K562 (cell line): ENCODE measurements at regions not wholly inside any gene's neighbourhood (a gene's known extent, or its start where the extent isn't known, plus 50 kb on each side); places are given as distances from the start of the nearest gene placed in this dataset.

Source experiments
- ATAC-seq: fragments of 200-7000 bp; cut with Tn5 transposase; 3 replicates; pipeline ENCODE4 v1.9.1; 2020; ENCODE audit warnings: moderate library complexity
- BruUV-seq: library from RNA; stranded (reverse); fragments of 400-500 nt; replicated peaks from 2 replicates; lab custom pipeline; 2021; lab: Mats Ljungman, UMichigan
- CTCF ChIA-PET: fragments of 300-600 bp; formaldehyde crosslinking; extraction: SDS; loops from one replicate; lab custom pipeline; 2021; ENCODE audit warnings: low intra/inter-chr PET ratio; lab: Yijun Ruan, JAX
- POLR2A ChIA-PET: fragments of 300-600, 350-650 bp; sonication (Branson Sonifier 250); formaldehyde crosslinking; extraction: SDS; loops from one replicate; lab custom pipeline; 2021; ENCODE audit warnings: antibody characterized with exemption, inconsistent platforms; lab: Yijun Ruan, JAX
- DNase-seq, 4 experiments: peaks; one replicate each; pipeline versions ENCODE4 v3.0.0 to v3.0.0-alpha.2; 2011 to 2018; ENCODE audit warnings: low spot score in 3 of 4, mixed read lengths in 3 of 4; ENCODE audit errors: extremely low read depth in 1 of 4
- FAIRE-seq: peaks from 2 replicates; lab custom pipeline; 2011; peaks lifted over from hg19 to GRCh38; lab: Jason Lieb, UNC
- H2AFZ ChIP-seq: 2 replicates; pipeline ENCODE4 v1.6.0; 2011; ENCODE audit warnings: low read depth, low read length, control low read depth, inconsistent platforms
- H3K27ac ChIP-seq: fragments of 200-600 bp; 3 replicates; pipeline ENCODE4 v1.8.0; 2011; ENCODE audit warnings: low read depth, mild to moderate bottlenecking, control low read depth, inconsistent platforms, low read length, moderate library complexity, mixed read lengths; ENCODE audit errors: extremely low read depth
- H3K27me3 ChIP-seq, 2 experiments: fragments of 300-600 bp in 1 of 2; 2 replicates in 1 of 2; 3 replicates in 1 of 2; pipeline versions ENCODE4 v1.6.0 to v1.8.0; 2011; ENCODE audit warnings: inconsistent platforms in 2 of 2, low read length in 2 of 2, mild to moderate bottlenecking in 1 of 2, mixed read lengths in 1 of 2, moderate library complexity in 1 of 2; ENCODE audit not compliant: control insufficient read depth in 2 of 2, insufficient read depth in 2 of 2
- H3K36me3 ChIP-seq: fragments of 300-600 bp; 3 replicates; pipeline ENCODE4 v1.8.0; 2011; ENCODE audit warnings: mild to moderate bottlenecking, low read length, inconsistent platforms; ENCODE audit not compliant: control insufficient read depth, insufficient read depth
- H3K4me1 ChIP-seq, 2 experiments: fragments of 200-600 bp in 1 of 2; replicated peaks in 1 of 2; 2 replicates in 1 of 2; 3 replicates in 1 of 2; pipeline versions ENCODE4 v1.5.1 to v1.8.0; 2011; ENCODE audit warnings: inconsistent platforms in 2 of 2, low read length in 2 of 2, mild to moderate bottlenecking in 1 of 2, mixed read lengths in 1 of 2, moderate library complexity in 1 of 2; ENCODE audit not compliant: control insufficient read depth in 2 of 2, insufficient read depth in 2 of 2
- H3K4me2 ChIP-seq: 2 replicates; pipeline ENCODE4 v1.6.1; 2011; ENCODE audit warnings: low read length, control low read depth, inconsistent platforms, mixed read lengths; ENCODE audit not compliant: insufficient read depth
- H3K4me3 ChIP-seq: fragments of 200-600 bp; sonication (generic), shearing (Covaris generic); 2 replicates; pipeline ENCODE4 v1.5.1; 2016; ENCODE audit warnings: control low read depth, inconsistent platforms
- H3K79me2 ChIP-seq: fragments of 200-600 bp; 3 replicates; pipeline ENCODE4 v1.8.0; 2011; ENCODE audit warnings: low read length, inconsistent platforms; ENCODE audit not compliant: control insufficient read depth, insufficient read depth
- H3K9ac ChIP-seq, 2 experiments: 2 replicates each; pipeline versions ENCODE4 v1.6.0 to v1.6.1; 2011; ENCODE audit warnings: low read depth in 2 of 2, low read length in 2 of 2, control low read depth in 1 of 2, inconsistent platforms in 1 of 2, mild to moderate bottlenecking in 1 of 2, mixed read lengths in 1 of 2; ENCODE audit not compliant: insufficient read depth in 1 of 2
- H3K9me1 ChIP-seq: one replicate; pipeline ENCODE4 v1.6.0; 2011; ENCODE audit warnings: inconsistent platforms, mild to moderate bottlenecking, low read length, moderate library complexity; ENCODE audit not compliant: control insufficient read depth, insufficient read depth
- H3K9me3 ChIP-seq: replicated peaks from 2 replicates; pipeline ENCODE4 v1.5.1; 2011; ENCODE audit warnings: low read depth, low read length, inconsistent platforms; ENCODE audit not compliant: control insufficient read depth, insufficient read depth
- H4K20me1 ChIP-seq: replicated peaks from 2 replicates; pipeline ENCODE4 v1.6.1; 2011; ENCODE audit warnings: low read length, inconsistent platforms, mixed read lengths; ENCODE audit not compliant: control insufficient read depth, insufficient read depth
- PRMT5 ChIP-seq: sonication (generic); formaldehyde crosslinking; IDR thresholded peaks from 2 replicates; pipeline ENCODE4 v1.5.0; 2020; ENCODE audit warnings: missing genetic modification reagents
- RAD21 ChIP-seq, 2 experiments: fragments of 250-450 bp in 1 of 2; fragments of 450-650 bp in 1 of 2; sonication (Bioruptor Pico) in 1 of 2; formaldehyde crosslinking in 1 of 2; IDR thresholded peaks in 1 of 2; conservative IDR thresholded peaks in 1 of 2; 2 replicates each; pipeline versions ENCODE4 v1.4.0 to v1.8.0; 2020 to 2022; ENCODE audit warnings: mild to moderate bottlenecking in 2 of 2, moderate library complexity in 1 of 2
- WGBS: fragments of 100-300 bp; shearing (Covaris generic); methylation state at CpG from one replicate; pipeline ENCODE4 v1.1.6; 2016; ENCODE audit warnings: low coverage, mixed read lengths; ENCODE audit not compliant: insufficient coverage; ENCODE audit errors: missing lambda C conversion rate; 5-methylcytosine and 5-hydroxymethylcytosine counted together
- in situ Hi-C: fragments of 300-500 bp; cut with MboI; formaldehyde crosslinking; loops from 4 replicates; pipeline ENCODE4 v1.15.0; 2018; ENCODE audit warnings: inconsistent platforms, mixed read lengths
- intact Hi-C: fragments of 100-400 bp; cut with micrococcal nuclease; formaldehyde crosslinking; loops from 2 replicates; pipeline ENCODE4 v1.14.2; 2022
- TF ChIP-seq, protein P1 (sequence below), 3 experiments: IDR thresholded peaks in 2 of 3; conservative IDR thresholded peaks in 1 of 3; 2 replicates each; pipeline ENCODE4 v1.5.1; 2011 to 2012; ENCODE audit warnings: low read length in 3 of 3, mild to moderate bottlenecking in 3 of 3, control low read depth in 2 of 3, improper control_type of control experiment in 1 of 3, inconsistent platforms in 1 of 3, low read depth in 1 of 3, mixed read lengths in 1 of 3, moderate library complexity in 1 of 3; ENCODE audit not compliant: insufficient read depth in 2 of 3

DNA sequence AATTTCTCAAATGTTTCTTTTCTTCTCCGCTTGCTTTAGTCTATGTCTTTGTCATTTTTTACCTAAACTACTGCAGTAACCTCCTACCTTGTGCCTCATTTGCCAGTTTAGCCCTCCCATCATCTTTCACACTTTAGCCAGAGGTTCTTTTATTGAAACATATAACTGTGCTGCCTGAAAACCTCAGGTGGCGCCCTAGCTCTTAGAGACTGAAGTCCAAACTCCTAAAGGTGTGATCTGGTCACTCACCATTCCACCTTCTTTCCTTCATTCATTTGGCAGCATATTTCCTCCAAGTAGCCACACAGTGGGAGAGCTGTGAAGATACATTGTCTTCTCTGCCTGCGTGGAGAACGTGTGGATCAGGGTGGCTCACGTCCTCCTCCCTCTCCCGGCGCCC is 98.2 kb upstream of the MAPRE2 start:
- peak; percentile 79 for ATAC-seq
- no peaks in the 10 kb centered on the region for H3K79me2 ChIP-seq
- in situ Hi-C loops, result no loop called here
- CTCF ChIA-PET, result no interaction called here
- H3K4me1 ChIP-seq, result 0 out of 5 replicates have a peak, but pooled peaks cover 0 to 4% of the 10 kb centered on the region in 2 experiments
- BruUV-seq, result no TSS peak
- H3K4me2 ChIP-seq, result no peak overlapping the region
- no peaks in the 10 kb centered on the region for H3K9me1 ChIP-seq
- H3K27me3 ChIP-seq, result no peaks in the 10 kb centered on the region
- no peaks in the 10 kb centered on the region for H4K20me1 ChIP-seq
- no peak for FAIRE-seq
- DNase-seq, result peak in 1 of 4 experiments; percentile 18
- no peaks in the 10 kb centered on the region for H3K9me3 ChIP-seq
- no peak overlapping the region for H3K27ac ChIP-seq
- TF ChIP-seq, protein P1, sequence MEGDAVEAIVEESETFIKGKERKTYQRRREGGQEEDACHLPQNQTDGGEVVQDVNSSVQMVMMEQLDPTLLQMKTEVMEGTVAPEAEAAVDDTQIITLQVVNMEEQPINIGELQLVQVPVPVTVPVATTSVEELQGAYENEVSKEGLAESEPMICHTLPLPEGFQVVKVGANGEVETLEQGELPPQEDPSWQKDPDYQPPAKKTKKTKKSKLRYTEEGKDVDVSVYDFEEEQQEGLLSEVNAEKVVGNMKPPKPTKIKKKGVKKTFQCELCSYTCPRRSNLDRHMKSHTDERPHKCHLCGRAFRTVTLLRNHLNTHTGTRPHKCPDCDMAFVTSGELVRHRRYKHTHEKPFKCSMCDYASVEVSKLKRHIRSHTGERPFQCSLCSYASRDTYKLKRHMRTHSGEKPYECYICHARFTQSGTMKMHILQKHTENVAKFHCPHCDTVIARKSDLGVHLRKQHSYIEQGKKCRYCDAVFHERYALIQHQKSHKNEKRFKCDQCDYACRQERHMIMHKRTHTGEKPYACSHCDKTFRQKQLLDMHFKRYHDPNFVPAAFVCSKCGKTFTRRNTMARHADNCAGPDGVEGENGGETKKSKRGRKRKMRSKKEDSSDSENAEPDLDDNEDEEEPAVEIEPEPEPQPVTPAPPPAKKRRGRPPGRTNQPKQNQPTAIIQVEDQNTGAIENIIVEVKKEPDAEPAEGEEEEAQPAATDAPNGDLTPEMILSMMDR (IDR thresholded peaks at IDR 0.05 in 2 of 3, conservative IDR thresholded peaks at IDR 0.05 in 1 of 3; ENCODE audit: insufficient read depth in 2 of 3, low read depth in 1 of 3, low read length in 3 of 3), result peak; percentile 10 to 37 (median 33); a peak in 3 of 6 replicates
- TF ChIP-seq PRMT5 (CRISPR knock-in tag) (no peak), RAD21 (CRISPR knock-in tag; conservative IDR thresholded peaks at IDR 0.05 in 1 of 2, IDR thresholded peaks at IDR 0.05 in 1 of 2) (peak; percentile 31 to 56; a peak in 3 of 4 replicates)
- H3K4me3 ChIP-seq, result no peak overlapping the region
- intact Hi-C loops, result no loop called here
- POLR2A ChIA-PET, result interaction anchor here (0.5 to 2.2 kb wide), 2 partner anchors 11 to 158 kb away, joined by 5 to 9 read pairs; no protein-coding TSS in a partner anchor
- H2AFZ ChIP-seq, result no peak overlapping the region
- no peak overlapping the region for H3K9ac ChIP-seq
- H3K36me3 ChIP-seq, result no peaks in the 10 kb centered on the region
- 1% methylated on average over 7 of the region's 7 CpGs for WGBS
